GM12864 (cell line): ENCODE measurements at regions not wholly inside any gene's neighbourhood (a gene's known extent, or its start where the extent isn't known, plus 50 kb on each side); places are given as distances from the start of the nearest gene placed in this dataset.
"Not testable (repeated sequence)": the region's sequence is repeated elsewhere in the genome, so short reads cannot be mapped to it uniquely, and the experiment has no call there.

Experiments
- DNase-seq: peaks from one replicate; pipeline ENCODE4 v3.0.0-alpha.2; 2011; ENCODE audit warnings: low read depth
- H3K4me3 ChIP-seq: 2 replicates; pipeline ENCODE4 v1.5.1; 2011; ENCODE audit warnings: mild to moderate bottlenecking, low read depth, low read length, control low read depth
- CTCF ChIP-seq: IDR thresholded peaks from 2 replicates; pipeline ENCODE4 v1.5.1; 2011; ENCODE audit warnings: low read depth, mild to moderate bottlenecking, moderate library complexity, low read length, control low read depth, inconsistent platforms; ENCODE audit errors: missing control alignments

- no peak overlapping the region for H3K4me3 ChIP-seq
- no peak for DNase-seq
- no peak for TF ChIP-seq CTCF
Observed at GRCh38 chr9:74094766-74095165, 402.4 kb upstream of the RORB start.

GRCh38 chr9:74095925-74096324 lies 401.2 kb upstream of the RORB start:
- TF ChIP-seq CTCF = no peak
- H3K4me3 ChIP-seq = no peak overlapping the region
- DNase-seq = no peak

- DNase-seq = no peak
- TF ChIP-seq CTCF = no peak
- H3K4me3 ChIP-seq = no peak overlapping the region
Observed at GRCh38 chr9:74096420-74096819, 400.7 kb upstream of the RORB start.

GRCh38 chr9:74100042-74100441 lies 397.1 kb upstream of the RORB start:
- H3K4me3 ChIP-seq = no peak overlapping the region
- no peak for DNase-seq
- TF ChIP-seq CTCF = no peak

- H3K4me3 ChIP-seq, DNase-seq: not testable (repeated sequence)
Observed at GRCh38 chr9:74102148-74102547, 395.0 kb upstream of the RORB start.

GRCh38 chr9:74102702-74103101 lies 394.4 kb upstream of the RORB start:
- TF ChIP-seq CTCF = no peak
- no peak overlapping the region for H3K4me3 ChIP-seq
- no peak for DNase-seq

- DNase-seq = no peak
- no peak for TF ChIP-seq CTCF
- no peak overlapping the region for H3K4me3 ChIP-seq
Observed at GRCh38 chr9:74107692-74108091, 389.4 kb upstream of the RORB start.

GRCh38 chr9:74115976-74116375 lies 381.2 kb upstream of the RORB start:
- no peak for TF ChIP-seq CTCF
- no peak for DNase-seq
- H3K4me3 ChIP-seq = no peak overlapping the region
